ENCODE measurements at regions not wholly inside any gene's neighbourhood (a gene's known extent, or its start where the extent isn't known, plus 50 kb on each side); places are given as distances from the start of the nearest gene placed in this dataset.
A peak's percentile ranks its signal among the peaks of the same experiment; 100 is the strongest.
"Not testable (repeated sequence)": the region's sequence is repeated elsewhere in the genome, so short reads cannot be mapped to it uniquely, and the experiment has no call there.

GRCh38 chr7:67343572-67343971 lies 346.9 kb downstream of the TYW1 start:
- Mint-ChIP-seq H3K27me3 (no peaks in the 10 kb centered on the region), H3K27ac (no peak overlapping the region), H3K36me3 (peaks cover 10% of the 10 kb centered on the region), H3K9me3 (no peaks in the 10 kb centered on the region), H3K4me1 (ENCODE audit: low read depth in 2 of 2) (no peaks in the 10 kb centered on the region), H3K4me3 (no peak overlapping the region)
- ATAC-seq = no peak
- no peak for DNase-seq (ENCODE audit: low spot score)

- peaks cover 10% of the 10 kb centered on the region for H3K36me3 Mint-ChIP-seq
- H3K4me3 Mint-ChIP-seq = no peak overlapping the region
- no peak for ATAC-seq
- H3K9me3 Mint-ChIP-seq = no peaks in the 10 kb centered on the region
- H3K4me1 Mint-ChIP-seq (ENCODE audit: low read depth in 2 of 2) = no peaks in the 10 kb centered on the region
- no peak for DNase-seq (ENCODE audit: low spot score)
- H3K27me3 Mint-ChIP-seq = no peaks in the 10 kb centered on the region
- no peak overlapping the region for H3K27ac Mint-ChIP-seq
Observed at GRCh38 chr7:67344481-67345193, 348.0 kb downstream of the TYW1 start.

DNA sequence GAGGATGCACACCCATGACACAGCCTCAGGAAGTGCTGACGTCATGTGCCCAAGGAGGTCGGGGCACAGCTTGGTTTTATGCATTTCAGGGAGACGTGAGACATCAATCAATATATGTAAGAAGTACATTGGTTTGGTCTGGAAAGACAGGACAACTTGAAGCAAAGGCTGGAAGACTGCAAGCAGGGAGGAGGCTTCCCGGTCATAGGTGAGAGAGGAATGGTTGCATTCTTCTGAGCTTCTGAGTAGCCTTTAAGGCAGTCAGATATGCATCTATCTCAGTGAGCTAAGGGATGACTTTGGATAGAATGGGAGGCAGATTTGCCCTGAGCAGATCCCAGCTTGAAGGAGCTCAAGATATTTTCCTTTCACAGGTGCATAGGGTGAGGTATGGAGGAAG lies 349.5 kb downstream of the TYW1 start:
- H3K9me3 Mint-ChIP-seq = no peaks in the 10 kb centered on the region
- no peaks in the 10 kb centered on the region for H3K27me3 Mint-ChIP-seq
- H3K36me3 Mint-ChIP-seq = peaks cover 6% of the 10 kb centered on the region
- no peak overlapping the region for H3K27ac Mint-ChIP-seq
- DNase-seq (ENCODE audit: low spot score) = no peak
- ATAC-seq = no peak
- H3K4me3 Mint-ChIP-seq = no peak overlapping the region
- no peaks in the 10 kb centered on the region for H3K4me1 Mint-ChIP-seq (ENCODE audit: low read depth in 2 of 2)

- ATAC-seq = no peak
- H3K36me3 Mint-ChIP-seq = peaks cover 6% of the 10 kb centered on the region
- H3K4me1 Mint-ChIP-seq (ENCODE audit: low read depth in 2 of 2) = no peaks in the 10 kb centered on the region
- no peak for DNase-seq (ENCODE audit: low spot score)
- no peaks in the 10 kb centered on the region for H3K9me3 Mint-ChIP-seq
- H3K27ac Mint-ChIP-seq = no peak overlapping the region
- H3K4me3 Mint-ChIP-seq = no peak overlapping the region
- H3K27me3 Mint-ChIP-seq = no peaks in the 10 kb centered on the region
Observed at GRCh38 chr7:67346876-67347275, 350.2 kb downstream of the TYW1 start.

GRCh38 chr7:67348171-67348570 lies 351.5 kb downstream of the TYW1 start:
- H3K36me3 Mint-ChIP-seq = no peaks in the 10 kb centered on the region
- no peaks in the 10 kb centered on the region for H3K27me3 Mint-ChIP-seq
- H3K4me3 Mint-ChIP-seq = no peak overlapping the region
- no peak for ATAC-seq
- no peak overlapping the region for H3K27ac Mint-ChIP-seq
- H3K4me1 Mint-ChIP-seq (ENCODE audit: low read depth in 2 of 2) = no peaks in the 10 kb centered on the region
- DNase-seq (ENCODE audit: low spot score) = no peak
- no peaks in the 10 kb centered on the region for H3K9me3 Mint-ChIP-seq

DNA sequence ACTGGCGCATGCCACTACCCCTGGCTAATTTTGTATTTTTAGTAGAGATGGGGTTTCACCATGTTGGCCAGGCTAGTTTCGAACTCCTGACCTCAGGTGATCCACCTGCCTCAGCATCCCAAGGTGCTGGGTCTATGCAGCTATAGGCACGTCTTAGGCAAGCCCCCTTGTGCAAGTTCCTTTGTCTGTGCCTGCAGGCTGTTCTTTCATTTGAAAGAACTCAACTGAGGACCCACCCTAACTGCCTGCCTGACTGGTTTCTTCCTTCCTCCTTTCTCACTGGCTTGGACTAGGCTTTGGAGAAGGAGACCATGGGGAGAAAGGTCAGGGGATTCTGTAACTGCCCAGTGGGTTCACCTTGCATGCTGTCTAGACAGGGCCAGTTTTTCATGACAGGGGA lies 361.0 kb downstream of the TYW1 start:
- not testable (repeated sequence) for H3K9me3 Mint-ChIP-seq; ATAC-seq; H3K4me3 Mint-ChIP-seq; H3K27ac Mint-ChIP-seq; H3K4me1 Mint-ChIP-seq (ENCODE audit: low read depth in 2 of 2); H3K36me3 Mint-ChIP-seq; DNase-seq (ENCODE audit: low spot score); H3K27me3 Mint-ChIP-seq

GRCh38 chr7:67358316-67358715 lies 361.7 kb downstream of the TYW1 start:
- not testable (repeated sequence) for H3K27ac Mint-ChIP-seq; DNase-seq (ENCODE audit: low spot score); H3K9me3 Mint-ChIP-seq; H3K27me3 Mint-ChIP-seq; H3K4me3 Mint-ChIP-seq; ATAC-seq; H3K36me3 Mint-ChIP-seq; H3K4me1 Mint-ChIP-seq (ENCODE audit: low read depth in 2 of 2)

DNA sequence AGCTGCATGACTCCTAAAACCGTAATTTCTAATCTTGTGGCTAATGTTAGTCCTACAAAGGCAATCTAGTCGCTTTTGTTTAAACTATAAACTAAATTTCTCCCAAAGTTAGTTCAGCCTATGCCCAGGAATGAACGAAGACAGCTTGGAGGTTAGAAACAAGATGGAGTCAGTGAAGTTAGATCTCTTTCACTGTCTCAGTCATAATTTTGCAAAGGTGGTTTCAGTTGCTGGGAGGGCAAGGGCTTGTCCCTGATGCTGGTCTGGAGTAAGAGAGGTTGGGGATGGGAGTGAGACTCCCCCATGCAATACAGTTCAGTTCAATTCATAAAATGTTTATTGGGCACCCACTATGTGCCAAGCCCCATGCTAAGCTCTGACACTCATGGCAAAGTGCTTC lies 362.1 kb downstream of the TYW1 start:
- H3K4me1 Mint-ChIP-seq (ENCODE audit: low read depth in 2 of 2); H3K9me3 Mint-ChIP-seq; H3K27me3 Mint-ChIP-seq; DNase-seq (ENCODE audit: low spot score); H3K4me3 Mint-ChIP-seq; H3K36me3 Mint-ChIP-seq; ATAC-seq; H3K27ac Mint-ChIP-seq: not testable (repeated sequence)

- H3K27ac Mint-ChIP-seq = no peak overlapping the region
- H3K4me3 Mint-ChIP-seq = no peak overlapping the region
- ATAC-seq (no peak), DNase-seq (ENCODE audit: low spot score) (no peak)
- no peaks in the 10 kb centered on the region for H3K36me3 Mint-ChIP-seq
- no peaks in the 10 kb centered on the region for H3K9me3 Mint-ChIP-seq
- H3K27me3 Mint-ChIP-seq = no peaks in the 10 kb centered on the region
- peaks cover 0 to 2% of the 10 kb centered on the region in 2 donors for H3K4me1 Mint-ChIP-seq (ENCODE audit: low read depth in 2 of 2)
Observed at GRCh38 chr7:67359900-67360299, 363.3 kb downstream of the TYW1 start.

DNA sequence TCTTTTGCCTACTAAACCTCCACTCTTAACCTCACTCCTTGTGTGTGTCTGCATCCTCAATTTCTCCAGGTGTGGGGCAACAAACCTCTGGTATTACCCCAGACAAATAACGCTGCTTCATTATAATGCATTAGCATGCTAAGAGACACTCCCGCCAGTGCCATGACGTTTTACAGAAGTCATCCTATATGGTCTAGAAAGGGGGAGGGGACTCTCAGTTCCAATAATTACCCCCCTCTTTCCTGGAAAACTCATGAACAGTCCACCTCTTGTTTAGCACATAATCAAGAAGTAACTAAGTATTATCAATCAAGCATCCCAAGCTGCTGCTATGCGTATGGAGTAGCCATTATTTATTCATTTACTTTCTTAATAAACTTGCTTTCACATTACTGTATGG lies 364.5 kb downstream of the TYW1 start:
- DNase-seq (ENCODE audit: low spot score) (no peak), ATAC-seq (no peak)
- Mint-ChIP-seq H3K4me3 (no peak overlapping the region), H3K36me3 (no peaks in the 10 kb centered on the region), H3K4me1 (ENCODE audit: low read depth in 2 of 2) (peaks cover 0 to 2% of the 10 kb centered on the region in 2 donors), H3K9me3 (no peaks in the 10 kb centered on the region), H3K27ac (no peak overlapping the region), H3K27me3 (peaks cover 0 to 3% of the 10 kb centered on the region in 2 donors)

DNA sequence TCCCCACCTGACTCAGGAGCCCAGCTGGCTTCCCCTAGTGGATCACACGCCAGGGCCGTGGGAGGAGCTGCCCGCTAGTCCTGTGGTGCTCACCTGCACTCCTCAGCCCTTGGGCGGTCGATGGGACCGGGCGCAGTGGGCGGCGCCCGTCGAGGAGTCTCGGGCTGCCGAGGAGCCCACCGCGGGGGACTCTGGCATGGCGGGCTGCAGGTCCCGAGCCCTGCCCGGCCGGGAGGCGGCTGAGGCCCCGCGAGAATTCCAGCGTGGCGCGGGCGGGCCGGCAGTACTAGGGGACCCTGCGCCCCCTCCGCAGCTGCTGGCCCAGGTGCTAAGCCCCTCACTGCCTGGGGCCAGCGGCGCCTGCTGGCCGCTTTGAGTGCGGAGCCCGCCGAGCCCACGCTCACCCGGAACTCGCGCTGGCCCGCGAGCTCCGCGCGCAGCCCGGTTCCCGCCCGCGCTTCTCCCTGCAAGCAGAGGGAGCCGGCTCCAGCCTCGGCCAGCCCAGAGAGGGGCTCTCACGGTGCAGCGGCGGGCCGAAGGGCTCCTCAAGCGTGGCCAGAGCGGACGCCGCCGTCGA lies 367.9 kb downstream of the TYW1 start:
- H3K36me3 Mint-ChIP-seq = no peaks in the 10 kb centered on the region
- peaks cover 0 to 3% of the 10 kb centered on the region in 2 donors for H3K27me3 Mint-ChIP-seq
- H3K27ac Mint-ChIP-seq = no peak overlapping the region
- H3K4me1 Mint-ChIP-seq (ENCODE audit: low read depth in 2 of 2) = peaks cover 0 to 2% of the 10 kb centered on the region in 2 donors
- ATAC-seq (no peak), DNase-seq (ENCODE audit: low spot score) (no peak)
- no peaks in the 10 kb centered on the region for H3K9me3 Mint-ChIP-seq
- no peak overlapping the region for H3K4me3 Mint-ChIP-seq

- Mint-ChIP-seq H3K4me3 (no peak overlapping the region), H3K9me3 (no peaks in the 10 kb centered on the region), H3K4me1 (ENCODE audit: low read depth in 2 of 2) (peaks cover 0 to 3% of the 10 kb centered on the region in 2 donors), H3K36me3 (no peaks in the 10 kb centered on the region), H3K27me3 (peaks cover 19 to 26% of the 10 kb centered on the region in 2 donors), H3K27ac (no peak overlapping the region)
- DNase-seq (ENCODE audit: low spot score) (no peak), ATAC-seq (peak; percentile 78 to 86)
Observed at GRCh38 chr7:67371429-67372305, 375.0 kb downstream of the TYW1 start.

DNA sequence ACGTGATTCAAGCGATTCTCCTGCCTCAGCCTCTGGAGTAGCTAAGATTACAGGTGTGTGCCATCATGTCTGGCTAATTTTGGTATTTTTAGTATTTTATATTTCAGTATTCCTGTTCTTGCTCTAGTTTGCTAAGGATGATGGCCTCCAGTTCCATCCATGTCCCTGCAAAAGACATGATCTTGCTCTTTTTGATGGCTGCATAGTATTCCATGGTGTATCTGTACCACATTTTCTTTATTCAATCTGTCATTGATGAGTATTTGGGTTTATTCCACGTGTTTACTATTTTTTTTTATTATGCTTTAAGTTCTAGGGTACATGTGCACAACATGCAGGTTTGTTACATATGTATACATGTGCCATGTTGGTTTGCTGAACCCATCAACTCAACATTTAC lies 376.8 kb downstream of the TYW1 start:
- H3K4me3 Mint-ChIP-seq; ATAC-seq; H3K4me1 Mint-ChIP-seq (ENCODE audit: low read depth in 2 of 2); H3K9me3 Mint-ChIP-seq; DNase-seq (ENCODE audit: low spot score); H3K27ac Mint-ChIP-seq; H3K36me3 Mint-ChIP-seq: not testable (repeated sequence)
- peaks cover 19 to 26% of the 10 kb centered on the region in 2 donors for H3K27me3 Mint-ChIP-seq

DNA sequence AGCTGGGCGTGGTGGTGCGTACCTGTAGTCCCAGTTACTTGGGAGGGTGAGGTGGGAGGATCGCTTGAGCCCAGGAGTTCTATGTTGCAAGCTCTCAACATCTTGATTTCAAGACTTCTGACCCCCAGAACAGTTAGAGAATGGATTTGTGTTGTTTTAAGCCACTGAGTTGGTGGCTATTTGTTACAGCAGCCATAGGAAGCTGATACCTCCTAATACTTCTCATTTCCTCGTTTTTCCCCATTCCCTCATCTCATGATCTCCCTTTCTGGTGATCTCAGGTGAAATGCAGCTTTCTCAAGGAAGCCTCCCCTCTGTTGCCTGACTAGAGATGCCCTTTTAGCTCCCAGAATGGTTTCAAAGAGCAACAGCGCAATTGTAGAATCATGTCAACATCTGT lies 378.8 kb downstream of the TYW1 start:
- DNase-seq (ENCODE audit: low spot score) = no peak
- no peak overlapping the region for H3K4me3 Mint-ChIP-seq
- no peak for ATAC-seq
- H3K27ac Mint-ChIP-seq = no peak overlapping the region
- peaks cover 19 to 20% of the 10 kb centered on the region in 2 donors for H3K27me3 Mint-ChIP-seq
- no peaks in the 10 kb centered on the region for H3K9me3 Mint-ChIP-seq
- H3K36me3 Mint-ChIP-seq = no peaks in the 10 kb centered on the region
- H3K4me1 Mint-ChIP-seq (ENCODE audit: low read depth in 2 of 2) = peaks cover 0 to 3% of the 10 kb centered on the region in 2 donors
